Neutrophil (primary cell): ENCODE measurements at regions not wholly inside any gene's neighbourhood (a gene's known extent, or its start where the extent isn't known, plus 50 kb on each side); places are given as distances from the start of the nearest gene placed in this dataset.

ENCODE experiments used
- H3K27ac ChIP-seq: fragments of 200-600 bp; sonication (generic); 2 replicates; pipeline ENCODE4 v1.5.1; 2016; ENCODE audit warnings: mild to moderate bottlenecking, moderate library complexity
- H3K27me3 ChIP-seq: fragments of 200-600 bp; sonication (generic); 2 replicates; pipeline ENCODE4 v1.6.0; 2016; ENCODE audit warnings: mild to moderate bottlenecking
- H3K36me3 ChIP-seq: fragments of 200-600 bp; sonication (generic); 2 replicates; pipeline ENCODE4 v1.5.1; 2017
- H3K4me1 ChIP-seq, 2 experiments: fragments of 200-600 bp in 1 of 2; sonication (generic) in 1 of 2; 1 replicate in 1 of 2; 2 replicates in 1 of 2; pipeline versions ENCODE4 v1.5.1 to v1.6.1; 2013 to 2016; ENCODE audit warnings: low read depth in 1 of 2, low read length in 1 of 2, mild to moderate bottlenecking in 1 of 2, moderate library complexity in 1 of 2; ENCODE audit not compliant: control insufficient read depth in 1 of 2, insufficient read depth in 1 of 2
- H3K4me3 ChIP-seq, 2 experiments: fragments of 200-600 bp in 1 of 2; sonication (generic) in 1 of 2; 1 replicate in 1 of 2; 2 replicates in 1 of 2; pipeline ENCODE4 v1.5.1; 2013 to 2016; ENCODE audit warnings: low read depth in 1 of 2, low read length in 1 of 2, mild to moderate bottlenecking in 1 of 2, moderate library complexity in 1 of 2
- H3K9me3 ChIP-seq: fragments of 200-600 bp; sonication (generic); 2 replicates; pipeline ENCODE4 v1.5.1; 2016
- TF ChIP-seq, protein P1 (sequence below): fragments of 200-600 bp; sonication (generic); IDR thresholded peaks from 2 replicates; pipeline ENCODE4 v1.5.1; 2016; ENCODE audit warnings: antibody characterized with exemption

DNA sequence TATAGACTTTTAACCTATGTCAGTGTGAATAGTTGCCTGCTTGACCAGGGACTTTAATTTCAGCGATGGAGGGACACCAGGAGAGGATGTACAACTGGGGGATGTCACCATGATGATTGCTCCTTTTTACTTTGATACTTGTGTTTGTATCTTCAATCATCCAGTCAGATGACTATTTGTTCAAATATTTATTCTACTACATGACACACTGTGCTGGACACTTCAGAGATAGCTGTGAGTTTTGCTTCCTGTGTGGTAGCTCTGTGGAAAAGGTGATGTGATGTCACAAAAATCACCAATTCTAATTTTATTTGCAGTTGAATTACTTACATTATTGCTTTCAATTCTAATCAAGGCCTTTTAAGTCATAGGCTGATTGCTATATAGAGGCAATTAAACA lies 62.7 kb upstream of the CREB5 start:
- Histone ChIP-seq H3K4me1 (no peaks in the 10 kb centered on the region), H3K4me3 (no peak overlapping the region)
- TF ChIP-seq, protein P1, sequence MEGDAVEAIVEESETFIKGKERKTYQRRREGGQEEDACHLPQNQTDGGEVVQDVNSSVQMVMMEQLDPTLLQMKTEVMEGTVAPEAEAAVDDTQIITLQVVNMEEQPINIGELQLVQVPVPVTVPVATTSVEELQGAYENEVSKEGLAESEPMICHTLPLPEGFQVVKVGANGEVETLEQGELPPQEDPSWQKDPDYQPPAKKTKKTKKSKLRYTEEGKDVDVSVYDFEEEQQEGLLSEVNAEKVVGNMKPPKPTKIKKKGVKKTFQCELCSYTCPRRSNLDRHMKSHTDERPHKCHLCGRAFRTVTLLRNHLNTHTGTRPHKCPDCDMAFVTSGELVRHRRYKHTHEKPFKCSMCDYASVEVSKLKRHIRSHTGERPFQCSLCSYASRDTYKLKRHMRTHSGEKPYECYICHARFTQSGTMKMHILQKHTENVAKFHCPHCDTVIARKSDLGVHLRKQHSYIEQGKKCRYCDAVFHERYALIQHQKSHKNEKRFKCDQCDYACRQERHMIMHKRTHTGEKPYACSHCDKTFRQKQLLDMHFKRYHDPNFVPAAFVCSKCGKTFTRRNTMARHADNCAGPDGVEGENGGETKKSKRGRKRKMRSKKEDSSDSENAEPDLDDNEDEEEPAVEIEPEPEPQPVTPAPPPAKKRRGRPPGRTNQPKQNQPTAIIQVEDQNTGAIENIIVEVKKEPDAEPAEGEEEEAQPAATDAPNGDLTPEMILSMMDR, result no peak

DNA sequence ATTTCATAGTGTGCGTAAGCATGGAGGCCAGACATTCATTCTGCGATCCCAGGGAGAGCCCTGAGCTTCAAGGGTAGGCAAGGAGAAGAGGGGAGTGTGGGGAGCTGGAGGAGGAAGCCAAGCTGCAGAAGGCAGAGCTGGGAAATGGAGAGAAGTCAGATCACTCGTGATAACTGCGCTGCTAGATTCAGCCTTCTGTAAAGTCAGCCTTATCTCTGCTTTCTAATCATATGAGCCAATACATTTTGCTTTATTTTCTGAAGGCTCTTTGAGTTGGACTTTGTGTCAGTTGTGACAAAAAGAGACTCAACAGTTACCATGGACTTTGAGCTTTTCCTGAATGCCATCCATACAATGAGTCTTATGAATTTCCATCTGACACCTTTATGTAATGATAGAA lies 61.7 kb upstream of the CREB5 start:
- Histone ChIP-seq H3K9me3 (no peaks in the 10 kb centered on the region), H3K27me3 (peaks cover 11% of the 10 kb centered on the region), H3K4me1 (no peaks in the 10 kb centered on the region), H3K4me3 (no peak overlapping the region), H3K27ac (no peak overlapping the region), H3K36me3 (no peaks in the 10 kb centered on the region)
- TF ChIP-seq, protein P1, result no peak

More for the DNA sequence above, 62.7 kb upstream of the CREB5 start:
- H3K9me3 ChIP-seq, result no peaks in the 10 kb centered on the region
- H3K36me3 ChIP-seq, result no peaks in the 10 kb centered on the region
- no peak overlapping the region for H3K27ac ChIP-seq
- H3K27me3 ChIP-seq, result peaks cover 11% of the 10 kb centered on the region

DNA sequence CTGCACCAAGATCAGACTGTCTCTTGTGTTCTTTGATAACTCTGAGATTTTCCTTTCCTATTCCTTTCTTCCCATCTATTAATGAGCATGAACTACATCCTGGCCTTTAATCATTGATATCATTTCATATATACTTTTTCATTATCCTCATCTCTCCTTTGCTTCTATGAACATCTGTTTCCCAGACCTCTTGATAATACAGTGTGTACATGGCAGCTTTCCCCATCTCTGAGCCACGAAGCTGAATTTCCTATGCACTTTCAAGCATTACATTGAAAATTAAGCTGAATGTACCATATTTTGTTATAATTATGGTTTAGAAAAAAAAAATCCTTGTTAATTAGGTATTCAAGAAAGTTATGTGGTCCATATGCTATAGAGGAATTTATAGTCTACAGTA lies 60.9 kb upstream of the CREB5 start:
- no peak overlapping the region for H3K27ac ChIP-seq
- TF ChIP-seq, protein P1, result no peak
- H3K27me3 ChIP-seq, result peaks cover 11% of the 10 kb centered on the region
- no peaks in the 10 kb centered on the region for H3K36me3 ChIP-seq
- no peaks in the 10 kb centered on the region for H3K9me3 ChIP-seq
- H3K4me3 ChIP-seq, result no peak overlapping the region
- no peaks in the 10 kb centered on the region for H3K4me1 ChIP-seq

DNA sequence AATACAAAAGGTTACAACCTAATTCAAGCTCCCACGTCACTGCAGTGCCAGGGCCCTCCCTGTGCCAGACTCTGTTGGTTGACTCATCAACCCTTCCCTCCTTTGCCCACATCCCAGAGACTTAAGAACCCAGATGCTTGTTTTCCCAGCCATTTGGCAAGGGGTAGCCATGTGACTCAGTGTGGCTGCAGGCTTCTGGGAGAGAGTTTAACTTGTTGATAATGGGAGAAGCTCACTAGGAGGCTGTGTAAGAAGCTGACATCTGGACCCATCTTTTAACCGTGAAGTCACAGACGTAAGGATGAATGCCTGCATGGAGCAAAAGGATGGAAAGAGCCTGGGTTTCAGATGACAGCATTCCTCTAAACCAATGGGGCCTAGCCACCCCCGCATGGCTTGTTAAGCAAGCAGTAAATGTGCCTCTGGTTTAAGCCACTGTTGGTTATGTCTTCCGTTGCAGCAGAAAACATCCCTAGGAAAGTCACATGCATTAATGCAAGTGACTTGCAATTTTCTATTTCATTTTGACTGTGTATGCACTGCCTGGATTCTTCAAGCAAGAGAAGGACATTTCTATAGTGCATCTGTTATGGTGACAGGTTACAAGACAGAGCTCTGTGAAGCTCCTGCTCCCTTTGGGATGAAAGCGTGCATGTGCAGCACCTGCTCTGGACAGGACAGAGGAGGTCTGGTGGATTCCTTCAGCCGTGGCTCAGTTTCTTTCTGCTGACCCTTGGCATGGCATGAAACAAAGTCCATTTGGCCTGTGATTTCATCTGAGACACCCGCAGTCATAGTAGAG lies 57.5 kb upstream of the CREB5 start:
- TF ChIP-seq, protein P1, result no peak
- Histone ChIP-seq H3K27ac (no peak overlapping the region), H3K9me3 (no peaks in the 10 kb centered on the region), H3K4me1 (no peaks in the 10 kb centered on the region), H3K36me3 (no peaks in the 10 kb centered on the region), H3K27me3 (peaks cover 11% of the 10 kb centered on the region), H3K4me3 (no peak overlapping the region)

DNA sequence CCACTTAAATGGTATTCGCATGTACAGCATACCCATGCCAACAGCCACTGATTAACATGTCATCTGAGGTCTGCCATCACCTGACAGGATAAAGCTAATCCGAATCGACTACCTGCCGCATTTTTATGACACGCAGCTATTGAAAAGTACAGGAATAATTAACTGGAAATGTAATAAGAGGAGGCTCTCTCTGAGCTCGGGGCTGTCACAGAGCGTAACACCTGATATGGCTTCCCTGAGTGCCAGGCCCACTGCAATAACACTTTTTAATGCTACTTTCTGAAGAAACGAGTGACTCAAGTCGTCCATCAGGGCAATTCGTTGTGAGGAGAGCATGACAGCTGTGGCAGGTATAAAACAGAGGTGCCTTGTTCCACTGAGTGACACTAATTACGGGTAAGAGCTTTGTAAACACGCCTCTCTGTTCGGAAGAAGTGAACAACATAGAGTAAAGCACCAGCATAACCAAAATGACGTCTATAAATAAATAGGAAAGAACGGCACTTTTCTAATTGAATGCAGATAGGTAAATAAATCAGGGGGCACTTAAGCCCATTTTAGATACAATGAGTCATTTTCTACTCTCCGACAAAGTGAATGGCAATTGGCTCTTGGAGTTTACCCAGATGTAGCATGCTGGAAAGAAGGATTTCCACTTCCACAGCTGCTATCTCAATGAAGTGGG lies 56.5 kb upstream of the CREB5 start:
- H3K4me3 ChIP-seq, result no peak overlapping the region
- TF ChIP-seq, protein P1, result no peak
- peaks cover 2% of the 10 kb centered on the region for H3K27me3 ChIP-seq
- H3K9me3 ChIP-seq, result no peaks in the 10 kb centered on the region
- H3K4me1 ChIP-seq, result no peaks in the 10 kb centered on the region
- no peaks in the 10 kb centered on the region for H3K36me3 ChIP-seq
- no peak overlapping the region for H3K27ac ChIP-seq
